Stimulated activated CD4-positive, alpha-beta T cell treated with anti-CD3 and anti-CD28 coated beads, Interleukin-15, amount 100 ng/mL, for 1 hour (primary cell): ENCODE measurements at regions not wholly inside any gene's neighbourhood (a gene's known extent, or its start where the extent isn't known, plus 50 kb on each side); places are given as distances from the start of the nearest gene placed in this dataset.
"Not testable (repeated sequence)": the region's sequence is repeated elsewhere in the genome, so short reads cannot be mapped to it uniquely, and the experiment has no call there.

Source experiments
- DNase-seq, 2 donors: peaks; one replicate each; pipeline ENCODE4 v3.0.0-alpha.2; 2020; ENCODE audit warnings: low read depth in 1 of 2, low spot score in 1 of 2

GRCh38 chr13:110045202-110045601 is 258.8 kb upstream of the IRS2 start:
- DNase-seq = no peak

- no peak for DNase-seq
Measured at GRCh38 chr13:110044551-110045111, 258.2 kb upstream of the IRS2 start.

- DNase-seq = no peak
Measured at GRCh38 chr13:110042253-110042950, 256.0 kb upstream of the IRS2 start.

GRCh38 chr13:110041638-110042037 is 255.3 kb upstream of the IRS2 start:
- DNase-seq = not testable (repeated sequence)

- DNase-seq = no peak
Measured at GRCh38 chr13:110037925-110038573, 251.7 kb upstream of the IRS2 start.

GRCh38 chr13:110036060-110036459 is 249.7 kb upstream of the IRS2 start:
- no peak for DNase-seq

GRCh38 chr13:110034031-110034549 is 247.7 kb upstream of the IRS2 start:
- no peak for DNase-seq

- no peak for DNase-seq
Measured at GRCh38 chr13:110032969-110033368, 246.6 kb upstream of the IRS2 start.

- no peak for DNase-seq
Measured at GRCh38 chr13:110030394-110030928, 244.1 kb upstream of the IRS2 start.

GRCh38 chr13:110028838-110029621 is 242.6 kb upstream of the IRS2 start:
- no peak for DNase-seq

GRCh38 chr13:110028311-110028710 is 241.9 kb upstream of the IRS2 start:
- DNase-seq = no peak

- DNase-seq = no peak
Measured at GRCh38 chr13:110027470-110028240, 241.3 kb upstream of the IRS2 start.

- no peak for DNase-seq
Measured at GRCh38 chr13:110024645-110024980, 238.2 kb upstream of the IRS2 start.

GRCh38 chr13:110023729-110024644 is 237.6 kb upstream of the IRS2 start:
- DNase-seq = no peak

GRCh38 chr13:110018009-110018408 is 231.6 kb upstream of the IRS2 start:
- DNase-seq = no peak

- DNase-seq = no peak
Measured at GRCh38 chr13:110017379-110017778, 231.0 kb upstream of the IRS2 start.

- no peak for DNase-seq
Measured at GRCh38 chr13:110015253-110015652, 228.9 kb upstream of the IRS2 start.

GRCh38 chr13:110014719-110015118 is 228.3 kb upstream of the IRS2 start:
- DNase-seq = no peak

GRCh38 chr13:110012102-110012739 is 225.8 kb upstream of the IRS2 start:
- DNase-seq = no peak
